Fibroblast of villous mesenchyme (primary cell): ENCODE measurements at regions not wholly inside any gene's neighbourhood (a gene's known extent, or its start where the extent isn't known, plus 50 kb on each side); places are given as distances from the start of the nearest gene placed in this dataset.

ENCODE experiments used
- DNase-seq: peaks from one replicate; pipeline ENCODE4 v3.0.0-alpha.2; 2010; ENCODE audit warnings: low read depth
- H3K4me3 ChIP-seq: 2 replicates; pipeline ENCODE4 v1.5.1; 2011; ENCODE audit warnings: low read depth, mild to moderate bottlenecking, low read length
- TF ChIP-seq, protein P1 (sequence below): IDR thresholded peaks from 2 replicates; pipeline ENCODE4 v1.5.1; 2012; ENCODE audit warnings: low read depth, mild to moderate bottlenecking, low read length; ENCODE audit not compliant: insufficient read depth

DNA sequence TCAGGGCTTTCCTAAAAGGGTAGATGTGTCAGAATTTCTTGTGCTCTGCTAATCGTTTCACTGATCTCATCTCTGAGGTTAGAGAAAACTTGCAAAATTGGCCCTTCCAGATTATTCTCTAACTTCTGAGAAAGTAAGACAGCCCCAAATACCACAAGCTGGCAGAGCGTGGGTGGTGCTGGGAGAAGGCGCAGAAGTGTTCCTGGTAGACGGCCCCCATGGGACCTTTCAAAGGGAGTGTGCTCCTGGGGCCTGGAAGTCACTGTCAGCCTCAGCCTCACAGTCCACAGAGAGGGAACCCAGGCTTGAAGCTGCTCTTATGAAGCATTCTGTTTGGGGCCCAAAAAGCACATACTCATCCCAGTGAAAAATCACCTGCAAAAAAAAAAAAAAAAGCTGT, 86.5 kb upstream of the PFN2 start:
- no peak for DNase-seq
- H3K4me3 ChIP-seq = no peak overlapping the region
- TF ChIP-seq, protein P1, sequence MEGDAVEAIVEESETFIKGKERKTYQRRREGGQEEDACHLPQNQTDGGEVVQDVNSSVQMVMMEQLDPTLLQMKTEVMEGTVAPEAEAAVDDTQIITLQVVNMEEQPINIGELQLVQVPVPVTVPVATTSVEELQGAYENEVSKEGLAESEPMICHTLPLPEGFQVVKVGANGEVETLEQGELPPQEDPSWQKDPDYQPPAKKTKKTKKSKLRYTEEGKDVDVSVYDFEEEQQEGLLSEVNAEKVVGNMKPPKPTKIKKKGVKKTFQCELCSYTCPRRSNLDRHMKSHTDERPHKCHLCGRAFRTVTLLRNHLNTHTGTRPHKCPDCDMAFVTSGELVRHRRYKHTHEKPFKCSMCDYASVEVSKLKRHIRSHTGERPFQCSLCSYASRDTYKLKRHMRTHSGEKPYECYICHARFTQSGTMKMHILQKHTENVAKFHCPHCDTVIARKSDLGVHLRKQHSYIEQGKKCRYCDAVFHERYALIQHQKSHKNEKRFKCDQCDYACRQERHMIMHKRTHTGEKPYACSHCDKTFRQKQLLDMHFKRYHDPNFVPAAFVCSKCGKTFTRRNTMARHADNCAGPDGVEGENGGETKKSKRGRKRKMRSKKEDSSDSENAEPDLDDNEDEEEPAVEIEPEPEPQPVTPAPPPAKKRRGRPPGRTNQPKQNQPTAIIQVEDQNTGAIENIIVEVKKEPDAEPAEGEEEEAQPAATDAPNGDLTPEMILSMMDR = no peak

DNA sequence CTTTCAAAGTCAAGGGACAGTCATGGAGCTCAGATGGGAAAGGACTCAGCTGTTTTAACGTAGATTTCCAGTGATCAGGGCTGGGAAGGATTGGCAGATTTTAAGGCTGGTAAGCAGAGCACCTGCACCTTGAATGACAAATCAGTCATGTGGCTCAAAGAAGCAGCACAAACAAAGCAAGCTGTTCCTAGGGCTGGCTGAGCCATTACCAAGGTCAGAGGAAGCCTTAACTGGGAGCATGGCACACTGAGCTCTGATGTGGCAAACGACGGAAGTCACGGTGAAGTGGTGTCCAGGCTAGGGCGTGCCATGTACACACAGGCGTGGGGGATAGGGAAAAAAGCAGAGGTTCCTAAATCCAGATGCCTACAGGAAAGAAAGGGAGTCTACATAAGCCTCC, 84.6 kb upstream of the PFN2 start:
- no peak for DNase-seq
- TF ChIP-seq, protein P1 = no peak
- H3K4me3 ChIP-seq = no peak overlapping the region

DNA sequence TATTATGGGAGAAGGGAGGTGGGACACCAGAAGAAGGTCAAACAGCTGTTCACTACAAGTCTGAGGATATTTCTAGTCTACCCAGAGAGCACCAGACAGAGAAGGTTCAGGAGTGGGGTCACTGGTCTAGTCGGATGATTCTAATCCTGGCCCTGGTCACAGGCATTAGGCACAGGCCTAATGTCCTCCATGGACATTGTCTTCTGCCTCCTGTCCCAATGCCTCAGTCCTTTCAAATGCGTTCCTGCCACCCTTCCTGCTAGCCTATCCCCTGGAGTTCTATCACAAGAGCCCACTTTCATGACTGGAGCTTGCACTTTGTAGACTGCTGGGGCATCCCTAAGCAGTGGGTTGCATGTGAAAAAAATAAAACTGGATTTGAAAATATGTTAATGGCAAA, 83.9 kb upstream of the PFN2 start:
- no peak overlapping the region for H3K4me3 ChIP-seq
- TF ChIP-seq, protein P1 = no peak
- no peak for DNase-seq

DNA sequence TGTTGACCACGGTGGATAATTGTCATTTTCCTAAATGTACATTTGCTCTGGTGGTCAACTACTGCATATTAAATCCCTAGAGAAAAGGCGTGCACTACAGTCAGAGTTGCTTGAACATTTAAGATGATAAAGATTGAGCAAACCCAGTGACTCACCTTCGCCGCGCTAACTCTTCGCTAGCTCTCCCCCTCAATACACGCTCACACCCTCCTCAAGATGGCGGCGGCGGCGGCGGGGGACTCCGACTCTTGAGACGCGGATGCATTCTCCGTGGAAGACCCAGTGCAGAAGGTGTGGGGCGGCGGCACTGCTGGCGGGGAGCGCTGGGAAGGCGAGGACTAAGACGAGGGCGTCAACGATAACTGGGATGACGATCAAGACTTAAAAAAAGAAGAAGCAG, 79.8 kb upstream of the PFN2 start:
- peak; percentile 65 for DNase-seq
- peak overlapping the region; percentile 44 for H3K4me3 ChIP-seq
- TF ChIP-seq, protein P1 = no peak

DNA sequence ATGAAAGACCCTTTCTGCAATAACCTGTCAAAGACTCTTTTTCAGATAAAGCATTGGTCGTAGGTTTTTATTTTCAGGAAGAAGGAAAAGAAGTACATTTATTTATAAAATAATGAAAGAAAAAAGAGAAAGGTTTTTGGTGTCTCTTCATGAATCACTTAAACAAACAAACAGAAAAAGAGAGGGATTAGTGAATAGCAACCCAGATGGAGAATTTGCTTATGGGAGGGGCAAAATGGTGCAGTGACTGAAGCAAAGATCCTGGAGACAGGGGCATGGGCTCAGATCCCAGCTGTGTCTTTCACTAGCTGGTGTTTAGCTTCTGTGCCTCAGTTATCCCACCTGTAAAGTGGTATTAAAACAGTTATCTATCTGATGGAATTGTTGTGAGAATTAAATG, 78.6 kb upstream of the PFN2 start:
- TF ChIP-seq, protein P1 = no peak
- no peak for DNase-seq
- H3K4me3 ChIP-seq = no peak overlapping the region

DNA sequence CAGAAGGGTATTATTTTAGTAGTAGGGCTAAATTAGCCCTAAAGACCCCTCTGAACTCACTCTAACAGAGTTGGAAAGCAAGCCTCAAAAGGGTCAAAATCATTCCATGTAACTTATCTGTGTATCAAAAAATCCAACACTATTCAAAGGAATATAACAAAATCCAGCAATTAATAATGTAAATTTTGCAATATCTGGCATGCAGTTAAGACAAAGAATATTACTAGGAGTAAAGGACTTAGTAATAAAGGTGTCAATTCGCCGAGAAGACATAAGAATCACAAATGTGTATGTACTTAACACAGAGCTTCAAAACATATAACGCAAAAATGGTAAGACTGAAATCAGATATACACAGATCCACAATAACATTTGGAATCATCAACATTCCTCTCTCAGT, 71.2 kb upstream of the PFN2 start:
- TF ChIP-seq, protein P1 = no peak
- DNase-seq = no peak
- no peak overlapping the region for H3K4me3 ChIP-seq

DNA sequence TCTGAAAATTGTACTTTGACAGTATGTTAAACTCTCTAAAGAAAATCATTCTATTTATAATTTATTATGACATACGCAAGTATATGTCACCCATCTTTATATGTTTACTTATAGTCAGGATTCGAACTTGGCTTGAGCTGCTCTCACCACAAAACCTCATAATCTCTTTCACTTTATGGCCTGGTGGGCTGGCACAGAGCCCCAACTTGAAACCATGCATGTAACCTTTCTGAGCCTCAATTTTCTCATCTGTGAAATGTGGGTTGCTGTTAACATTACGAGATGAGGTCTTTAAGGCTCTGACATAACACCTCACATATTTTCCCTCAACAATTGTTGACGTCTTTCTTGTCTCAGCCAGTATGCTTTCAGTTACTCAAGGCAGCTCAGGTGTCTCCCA, 69.4 kb upstream of the PFN2 start:
- no peak for DNase-seq
- no peak overlapping the region for H3K4me3 ChIP-seq
- TF ChIP-seq, protein P1 = no peak
